ENCODE measurements at regions not wholly inside any gene's neighbourhood (a gene's known extent, or its start where the extent isn't known, plus 50 kb on each side); places are given as distances from the start of the nearest gene placed in this dataset.
"Not testable (repeated sequence)": the region's sequence is repeated elsewhere in the genome, so short reads cannot be mapped to it uniquely, and the experiment has no call there.

GRCh38 chr22:11068406-11068805 is 4459.6 kb upstream of the OR11H1 start:
- TF ChIP-seq REST (IDR thresholded peaks at IDR 0.05; ENCODE audit: borderline replicate concordance); REST (CRISPR knock-in tag; IDR thresholded peaks at IDR 0.05; ENCODE audit: low read depth); ZZZ3 (IDR thresholded peaks at IDR 0.05); EZH2 (IDR thresholded peaks at IDR 0.05; ENCODE audit: borderline replicate concordance, low read depth, low read length); SIN3A (IDR thresholded peaks at IDR 0.05; ENCODE audit: borderline replicate concordance in 2 of 2, control insufficient read depth in 1 of 2, low read depth in 2 of 2, low read length in 2 of 2); NRF1 (conservative IDR thresholded peaks at IDR 0.05 in 1 of 2, IDR thresholded peaks at IDR 0.05 in 1 of 2); FOXA3 (CRISPR knock-in tag; conservative IDR thresholded peaks at IDR 0.05 in 1 of 2, IDR thresholded peaks at IDR 0.05 in 1 of 2); POLR2A (conservative IDR thresholded peaks at IDR 0.05); SMARCB1 (IDR thresholded peaks at IDR 0.05; ENCODE audit: insufficient read length, low read depth); KLF10 (CRISPR knock-in tag; IDR thresholded peaks at IDR 0.05); ZNF589 (CRISPR knock-in tag; IDR thresholded peaks at IDR 0.05; ENCODE audit: low read depth): not testable (repeated sequence)
- TF ChIP-seq, protein P1, sequence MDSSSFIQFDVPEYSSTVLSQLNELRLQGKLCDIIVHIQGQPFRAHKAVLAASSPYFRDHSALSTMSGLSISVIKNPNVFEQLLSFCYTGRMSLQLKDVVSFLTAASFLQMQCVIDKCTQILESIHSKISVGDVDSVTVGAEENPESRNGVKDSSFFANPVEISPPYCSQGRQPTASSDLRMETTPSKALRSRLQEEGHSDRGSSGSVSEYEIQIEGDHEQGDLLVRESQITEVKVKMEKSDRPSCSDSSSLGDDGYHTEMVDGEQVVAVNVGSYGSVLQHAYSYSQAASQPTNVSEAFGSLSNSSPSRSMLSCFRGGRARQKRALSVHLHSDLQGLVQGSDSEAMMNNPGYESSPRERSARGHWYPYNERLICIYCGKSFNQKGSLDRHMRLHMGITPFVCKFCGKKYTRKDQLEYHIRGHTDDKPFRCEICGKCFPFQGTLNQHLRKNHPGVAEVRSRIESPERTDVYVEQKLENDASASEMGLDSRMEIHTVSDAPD (CRISPR knock-in tag; IDR thresholded peaks at IDR 0.05): not testable (repeated sequence)
- TF ChIP-seq, protein P2, sequence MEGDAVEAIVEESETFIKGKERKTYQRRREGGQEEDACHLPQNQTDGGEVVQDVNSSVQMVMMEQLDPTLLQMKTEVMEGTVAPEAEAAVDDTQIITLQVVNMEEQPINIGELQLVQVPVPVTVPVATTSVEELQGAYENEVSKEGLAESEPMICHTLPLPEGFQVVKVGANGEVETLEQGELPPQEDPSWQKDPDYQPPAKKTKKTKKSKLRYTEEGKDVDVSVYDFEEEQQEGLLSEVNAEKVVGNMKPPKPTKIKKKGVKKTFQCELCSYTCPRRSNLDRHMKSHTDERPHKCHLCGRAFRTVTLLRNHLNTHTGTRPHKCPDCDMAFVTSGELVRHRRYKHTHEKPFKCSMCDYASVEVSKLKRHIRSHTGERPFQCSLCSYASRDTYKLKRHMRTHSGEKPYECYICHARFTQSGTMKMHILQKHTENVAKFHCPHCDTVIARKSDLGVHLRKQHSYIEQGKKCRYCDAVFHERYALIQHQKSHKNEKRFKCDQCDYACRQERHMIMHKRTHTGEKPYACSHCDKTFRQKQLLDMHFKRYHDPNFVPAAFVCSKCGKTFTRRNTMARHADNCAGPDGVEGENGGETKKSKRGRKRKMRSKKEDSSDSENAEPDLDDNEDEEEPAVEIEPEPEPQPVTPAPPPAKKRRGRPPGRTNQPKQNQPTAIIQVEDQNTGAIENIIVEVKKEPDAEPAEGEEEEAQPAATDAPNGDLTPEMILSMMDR (IDR thresholded peaks at IDR 0.05 in 2 of 3, conservative IDR thresholded peaks at IDR 0.05 in 1 of 3; ENCODE audit: insufficient read depth in 2 of 3, low read depth in 1 of 3, low read length in 3 of 3): not testable (repeated sequence)
- TF ChIP-seq, protein P3, sequence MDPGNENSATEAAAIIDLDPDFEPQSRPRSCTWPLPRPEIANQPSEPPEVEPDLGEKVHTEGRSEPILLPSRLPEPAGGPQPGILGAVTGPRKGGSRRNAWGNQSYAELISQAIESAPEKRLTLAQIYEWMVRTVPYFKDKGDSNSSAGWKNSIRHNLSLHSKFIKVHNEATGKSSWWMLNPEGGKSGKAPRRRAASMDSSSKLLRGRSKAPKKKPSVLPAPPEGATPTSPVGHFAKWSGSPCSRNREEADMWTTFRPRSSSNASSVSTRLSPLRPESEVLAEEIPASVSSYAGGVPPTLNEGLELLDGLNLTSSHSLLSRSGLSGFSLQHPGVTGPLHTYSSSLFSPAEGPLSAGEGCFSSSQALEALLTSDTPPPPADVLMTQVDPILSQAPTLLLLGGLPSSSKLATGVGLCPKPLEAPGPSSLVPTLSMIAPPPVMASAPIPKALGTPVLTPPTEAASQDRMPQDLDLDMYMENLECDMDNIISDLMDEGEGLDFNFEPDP (CRISPR knock-in tag; IDR thresholded peaks at IDR 0.05): not testable (repeated sequence)

Data from K562 (cell line).